ENCODE measurements at regions not wholly inside any gene's neighbourhood (a gene's known extent, or its start where the extent isn't known, plus 50 kb on each side); places are given as distances from the start of the nearest gene placed in this dataset.

DNA sequence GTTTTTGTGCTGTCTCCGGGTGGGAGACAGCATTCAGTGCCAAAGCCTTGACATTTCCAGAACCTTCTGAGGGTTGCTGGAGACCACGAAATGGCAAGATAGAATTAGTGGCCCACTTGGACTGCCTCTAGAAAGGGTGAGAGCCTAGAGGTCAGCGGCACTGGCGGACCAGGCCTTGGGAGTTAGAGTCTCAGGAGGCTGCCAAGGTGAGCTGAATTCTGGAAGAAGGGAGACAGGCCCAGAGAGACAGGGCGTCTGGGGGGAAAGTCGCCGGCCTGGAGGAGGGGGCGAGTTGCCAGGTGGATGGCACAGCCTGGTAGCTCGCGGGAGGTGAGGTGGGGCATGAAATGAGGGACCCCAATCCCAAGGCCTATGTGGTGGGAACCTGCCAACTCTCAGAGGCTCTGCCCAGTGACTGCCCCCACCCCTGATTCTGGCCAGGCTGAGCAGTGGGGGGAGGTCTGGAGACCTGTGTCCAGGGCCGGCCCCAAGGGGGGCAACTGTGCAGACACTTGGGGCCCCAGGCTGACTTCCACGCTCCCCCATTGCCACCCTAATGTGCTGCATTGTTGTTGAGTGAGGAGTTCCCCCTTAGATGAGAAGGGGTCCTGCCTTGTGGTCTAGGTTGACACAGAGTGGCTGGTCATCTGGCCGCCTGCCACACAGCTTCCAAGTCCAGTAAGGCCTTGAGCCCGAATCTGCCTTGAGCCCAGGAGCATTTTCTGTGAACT, 211.1 kb upstream of the CIBAR2 start:
- TF ChIP-seq, protein P1, sequence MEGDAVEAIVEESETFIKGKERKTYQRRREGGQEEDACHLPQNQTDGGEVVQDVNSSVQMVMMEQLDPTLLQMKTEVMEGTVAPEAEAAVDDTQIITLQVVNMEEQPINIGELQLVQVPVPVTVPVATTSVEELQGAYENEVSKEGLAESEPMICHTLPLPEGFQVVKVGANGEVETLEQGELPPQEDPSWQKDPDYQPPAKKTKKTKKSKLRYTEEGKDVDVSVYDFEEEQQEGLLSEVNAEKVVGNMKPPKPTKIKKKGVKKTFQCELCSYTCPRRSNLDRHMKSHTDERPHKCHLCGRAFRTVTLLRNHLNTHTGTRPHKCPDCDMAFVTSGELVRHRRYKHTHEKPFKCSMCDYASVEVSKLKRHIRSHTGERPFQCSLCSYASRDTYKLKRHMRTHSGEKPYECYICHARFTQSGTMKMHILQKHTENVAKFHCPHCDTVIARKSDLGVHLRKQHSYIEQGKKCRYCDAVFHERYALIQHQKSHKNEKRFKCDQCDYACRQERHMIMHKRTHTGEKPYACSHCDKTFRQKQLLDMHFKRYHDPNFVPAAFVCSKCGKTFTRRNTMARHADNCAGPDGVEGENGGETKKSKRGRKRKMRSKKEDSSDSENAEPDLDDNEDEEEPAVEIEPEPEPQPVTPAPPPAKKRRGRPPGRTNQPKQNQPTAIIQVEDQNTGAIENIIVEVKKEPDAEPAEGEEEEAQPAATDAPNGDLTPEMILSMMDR (conservative IDR thresholded peaks at IDR 0.05; ENCODE audit: low read depth, low read length), result no peak
- TF ChIP-seq POLR2A (IDR thresholded peaks at IDR 0.05; ENCODE audit: low read depth, low read length), result no peak
- no peak for TF ChIP-seq MXI1 (IDR thresholded peaks at IDR 0.05; ENCODE audit: borderline replicate concordance, low read depth, low read length)
- TF ChIP-seq RCOR1 (IDR thresholded peaks at IDR 0.05; ENCODE audit: insufficient replicate concordance, low read length), result no peak
- no peak for TF ChIP-seq MAFK (IDR thresholded peaks at IDR 0.05; ENCODE audit: low read depth, low read length)
- no peak for TF ChIP-seq BHLHE40 (IDR thresholded peaks at IDR 0.05; ENCODE audit: low read depth, low read length)

Data from IMR-90 (cell line).